Stimulated activated naive CD8-positive, alpha-beta T cell treated with anti-CD3 and anti-CD28 coated beads, Interleukin-15, amount 100 ng/mL, for 72 hours (primary cell): ENCODE measurements at regions not wholly inside any gene's neighbourhood (a gene's known extent, or its start where the extent isn't known, plus 50 kb on each side); places are given as distances from the start of the nearest gene placed in this dataset.

ENCODE experiments used
- ATAC-seq: fragments of 150-1000 bp; cut with Tn5 transposase; 2 replicates; pipeline ENCODE4 v1.10.0; 2021; ENCODE audit warnings: mild to moderate bottlenecking, moderate library complexity
- DNase-seq, 2 donors: peaks; one replicate each; pipeline ENCODE4 v3.0.0; 2021 to 2022
- H3K27ac Mint-ChIP-seq, 2 donors: one replicate each; pipeline ENCODE4 v1.8.0; 2022; ENCODE audit warnings: mild to moderate bottlenecking in 2 of 2, mixed read lengths in 2 of 2, moderate library complexity in 2 of 2
- H3K27me3 Mint-ChIP-seq: one replicate; pipeline ENCODE4 v1.8.0; 2022; ENCODE audit warnings: mixed read lengths
- H3K4me1 Mint-ChIP-seq: one replicate; pipeline ENCODE4 v1.8.0; 2022; ENCODE audit warnings: mild to moderate bottlenecking, mixed read lengths
- H3K4me3 Mint-ChIP-seq, 2 donors: one replicate each; pipeline ENCODE4 v1.8.0; 2022; ENCODE audit warnings: mild to moderate bottlenecking in 2 of 2, mixed read lengths in 2 of 2, moderate library complexity in 1 of 2
- H3K9me3 Mint-ChIP-seq, 2 donors: one replicate each; pipeline ENCODE4 v1.8.0; 2022; ENCODE audit warnings: mixed read lengths in 2 of 2

DNA sequence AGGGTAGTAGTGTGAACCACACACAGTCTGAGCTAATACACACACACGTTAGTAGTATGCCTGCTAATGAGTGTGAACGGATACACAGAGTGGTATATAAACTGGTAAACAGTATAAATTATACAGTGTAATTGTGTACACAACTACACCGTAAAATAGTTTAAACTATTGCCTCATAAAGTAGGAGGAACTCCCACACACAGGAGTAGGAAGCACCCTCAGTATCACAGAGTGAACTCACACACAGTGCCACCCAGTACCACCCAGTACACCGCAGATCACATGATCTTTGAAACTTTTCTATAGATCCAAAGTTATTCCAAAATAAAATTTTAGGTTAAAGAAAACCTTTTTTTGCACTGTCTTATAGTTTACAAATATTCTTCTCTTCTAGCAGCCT lies 275.1 kb downstream of the ADGRA3 start:
- no peak overlapping the region for H3K27ac Mint-ChIP-seq
- peaks cover 0 to 9% of the 10 kb centered on the region in 2 donors for H3K9me3 Mint-ChIP-seq
- ATAC-seq: peak; percentile 22
- no peaks in the 10 kb centered on the region for H3K27me3 Mint-ChIP-seq
- no peak overlapping the region for H3K4me3 Mint-ChIP-seq
- DNase-seq: no peak
- peaks cover 9% of the 10 kb centered on the region for H3K4me1 Mint-ChIP-seq

GRCh38 chr4:22238742-22239141 lies 277.1 kb downstream of the ADGRA3 start:
- ATAC-seq: no peak
- Mint-ChIP-seq H3K4me3 (no peak overlapping the region), H3K9me3 (peaks cover 0 to 9% of the 10 kb centered on the region in 2 donors), H3K27ac (no peak overlapping the region), H3K4me1 (peaks cover 9% of the 10 kb centered on the region), H3K27me3 (no peaks in the 10 kb centered on the region)
- no peak for DNase-seq

DNA sequence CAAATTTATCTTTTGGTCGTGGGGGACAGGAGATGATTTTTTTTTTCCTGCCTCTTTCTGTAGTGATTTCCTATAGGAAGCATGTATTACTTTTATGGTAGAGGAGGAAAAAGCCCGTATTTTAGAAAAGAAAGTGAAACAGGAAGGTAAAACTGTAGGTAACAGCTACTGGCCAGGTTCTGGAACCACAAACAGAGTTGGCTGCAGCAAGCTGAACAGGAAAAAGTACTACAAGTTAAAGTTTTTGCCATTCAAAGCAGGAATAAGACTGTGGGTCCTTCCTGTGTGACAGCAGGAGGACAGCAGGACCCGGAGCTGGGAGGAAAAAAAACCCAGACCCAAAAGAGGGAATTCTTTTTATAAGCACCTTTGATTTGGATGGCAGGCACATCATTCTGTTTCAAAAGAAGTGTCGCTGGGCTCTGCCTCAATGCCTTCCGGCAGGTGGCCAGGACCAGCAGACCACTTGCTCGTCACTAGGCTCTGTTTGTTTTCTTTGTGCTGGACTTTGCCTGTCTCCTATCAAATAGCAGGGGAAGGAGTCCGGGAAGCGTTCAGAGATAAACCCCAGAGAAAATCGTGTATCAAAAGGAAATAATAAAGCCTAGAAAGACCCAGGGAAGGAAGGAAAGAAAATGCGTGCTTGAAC lies 277.9 kb downstream of the ADGRA3 start:
- peak overlapping the region; percentile 54 to 67 for H3K4me3 Mint-ChIP-seq
- H3K4me1 Mint-ChIP-seq: peaks cover 9% of the 10 kb centered on the region
- ATAC-seq (no peak), DNase-seq (no peak)
- H3K9me3 Mint-ChIP-seq: peaks cover 0 to 9% of the 10 kb centered on the region in 2 donors
- H3K27ac Mint-ChIP-seq: peak overlapping the region; percentile 36 to 73
- H3K27me3 Mint-ChIP-seq: no peaks in the 10 kb centered on the region

DNA sequence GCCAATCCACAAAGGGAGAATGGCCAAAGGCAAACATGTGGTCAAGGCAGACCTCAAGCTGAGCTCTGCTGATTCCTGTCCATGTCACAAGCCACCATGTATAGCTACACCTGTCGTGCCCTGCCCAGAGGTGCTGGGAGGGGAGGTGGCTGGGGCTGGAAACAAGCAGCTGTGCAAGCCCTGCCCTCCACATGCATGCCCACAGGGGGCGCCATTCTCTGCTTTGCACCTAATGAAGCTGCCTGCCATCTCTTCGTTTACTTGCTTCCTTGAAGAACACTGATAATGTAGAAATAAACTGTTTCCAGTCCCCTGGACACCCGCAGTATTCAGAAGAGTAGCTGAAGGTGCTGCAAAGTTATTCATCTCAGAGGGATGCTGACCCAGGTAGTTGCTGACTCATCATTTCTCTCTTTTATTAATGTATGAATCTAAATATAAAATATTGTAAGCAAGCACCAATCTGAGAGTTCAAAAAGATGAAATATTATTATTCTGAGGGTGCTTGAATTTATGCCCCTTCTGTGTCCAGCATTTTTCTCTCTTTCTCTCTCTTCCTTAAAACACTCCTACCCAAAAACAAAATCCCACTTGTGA lies 278.6 kb downstream of the ADGRA3 start:
- peak; percentile 79 for ATAC-seq
- peaks cover 9% of the 10 kb centered on the region for H3K4me1 Mint-ChIP-seq
- no peaks in the 10 kb centered on the region for H3K27me3 Mint-ChIP-seq
- peak overlapping the region; percentile 54 to 67 for H3K4me3 Mint-ChIP-seq
- DNase-seq: peak; percentile 50 to 65
- H3K27ac Mint-ChIP-seq: peak overlapping the region in 1 of 2 donors; percentile 73
- H3K9me3 Mint-ChIP-seq: peaks cover 0 to 9% of the 10 kb centered on the region in 2 donors

DNA sequence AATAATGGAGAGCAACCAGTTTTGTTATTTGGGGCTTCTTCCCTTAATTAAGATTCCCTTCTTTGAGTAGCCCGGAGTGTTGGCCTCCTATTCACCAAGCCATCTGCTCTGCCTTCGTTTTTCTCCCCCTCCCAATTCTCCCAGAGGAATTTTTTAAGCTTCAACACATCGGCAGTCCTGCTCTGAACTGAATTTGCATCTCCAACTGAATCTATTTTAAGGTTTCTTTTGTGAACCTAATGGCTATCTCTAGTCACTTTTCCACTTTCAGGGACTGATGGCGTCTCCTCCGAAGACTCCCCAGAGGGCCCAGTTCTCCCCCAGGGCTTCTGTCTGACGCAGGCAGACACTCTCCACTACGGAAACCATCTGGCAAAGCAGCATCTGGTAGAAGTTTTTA lies 280.2 kb downstream of the ADGRA3 start:
- Mint-ChIP-seq H3K9me3 (peaks cover 0 to 9% of the 10 kb centered on the region in 2 donors), H3K4me3 (no peak overlapping the region), H3K27ac (no peak overlapping the region), H3K4me1 (peaks cover 9% of the 10 kb centered on the region), H3K27me3 (no peaks in the 10 kb centered on the region)
- DNase-seq (no peak), ATAC-seq (no peak)

- DNase-seq: no peak
- Mint-ChIP-seq H3K27me3 (no peaks in the 10 kb centered on the region), H3K9me3 (no peaks in the 10 kb centered on the region), H3K4me3 (no peak overlapping the region), H3K27ac (no peak overlapping the region), H3K4me1 (peaks cover 4% of the 10 kb centered on the region)
- ATAC-seq: no peak
These were observed 282.6 kb downstream of the ADGRA3 start for GRCh38 chr4:22233230-22233629.

DNA sequence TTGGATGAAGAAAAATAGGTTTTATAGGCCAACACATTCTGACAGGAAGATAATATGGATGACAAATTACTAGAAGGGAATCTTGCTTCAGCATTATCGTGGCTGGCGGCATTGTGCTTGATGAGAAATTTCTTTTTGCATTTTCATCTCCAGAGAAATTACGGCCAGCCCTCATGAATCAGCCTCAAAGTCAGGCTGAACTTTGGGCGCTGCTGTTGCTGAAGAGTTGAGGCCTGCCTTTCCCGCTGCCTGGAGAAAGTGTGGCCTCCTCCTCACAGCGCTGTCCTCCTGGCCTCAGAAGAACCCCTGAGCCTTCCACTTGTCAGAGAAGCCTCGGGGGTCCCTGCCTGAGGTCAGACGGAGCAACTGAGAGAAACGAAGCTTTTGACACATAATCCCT lies 272.4 kb upstream of the KCNIP4 start:
- no peaks in the 10 kb centered on the region for H3K27me3 Mint-ChIP-seq

GRCh38 chr4:22217480-22217879 lies 268.9 kb upstream of the KCNIP4 start:
- H3K27ac Mint-ChIP-seq: no peak overlapping the region
- no peak overlapping the region for H3K4me3 Mint-ChIP-seq
- no peaks in the 10 kb centered on the region for H3K27me3 Mint-ChIP-seq
- DNase-seq: no peak
- no peak for ATAC-seq
- H3K9me3 Mint-ChIP-seq: no peaks in the 10 kb centered on the region
- no peaks in the 10 kb centered on the region for H3K4me1 Mint-ChIP-seq

More for the DNA sequence above, 272.4 kb upstream of the KCNIP4 start:
- no peak overlapping the region for H3K27ac Mint-ChIP-seq
- H3K4me1 Mint-ChIP-seq: no peaks in the 10 kb centered on the region
- DNase-seq (no peak), ATAC-seq (no peak)
- H3K9me3 Mint-ChIP-seq: no peaks in the 10 kb centered on the region
- no peak overlapping the region for H3K4me3 Mint-ChIP-seq

DNA sequence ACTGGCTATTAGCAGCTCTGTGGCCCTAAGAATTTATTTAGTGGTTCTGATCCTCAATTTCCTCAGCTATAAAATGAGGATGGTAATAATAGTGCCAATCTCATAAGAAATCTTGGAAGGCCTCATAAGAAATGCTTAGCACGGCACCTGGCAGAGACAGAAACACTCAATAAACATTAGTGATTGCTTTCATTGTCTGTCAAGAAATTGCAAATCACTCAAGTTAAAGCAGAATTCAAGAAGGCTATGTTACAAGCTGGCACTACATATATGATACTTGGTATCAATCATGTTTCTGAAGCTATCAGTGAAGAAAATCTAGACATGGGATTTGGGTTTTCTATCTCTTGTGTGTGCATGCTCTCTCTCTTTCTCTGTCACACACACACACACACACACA lies 267.7 kb upstream of the KCNIP4 start:
- H3K4me3 Mint-ChIP-seq: no peak overlapping the region
- no peaks in the 10 kb centered on the region for H3K27me3 Mint-ChIP-seq
- no peak for DNase-seq
- no peaks in the 10 kb centered on the region for H3K4me1 Mint-ChIP-seq
- H3K27ac Mint-ChIP-seq: no peak overlapping the region
- ATAC-seq: no peak
- no peaks in the 10 kb centered on the region for H3K9me3 Mint-ChIP-seq

- Mint-ChIP-seq H3K9me3 (no peaks in the 10 kb centered on the region), H3K4me3 (no peak overlapping the region), H3K27me3 (no peaks in the 10 kb centered on the region), H3K4me1 (no peaks in the 10 kb centered on the region), H3K27ac (no peak overlapping the region)
- no peak for DNase-seq
- no peak for ATAC-seq
These were observed 266.5 kb upstream of the KCNIP4 start for GRCh38 chr4:22215084-22215483.

DNA sequence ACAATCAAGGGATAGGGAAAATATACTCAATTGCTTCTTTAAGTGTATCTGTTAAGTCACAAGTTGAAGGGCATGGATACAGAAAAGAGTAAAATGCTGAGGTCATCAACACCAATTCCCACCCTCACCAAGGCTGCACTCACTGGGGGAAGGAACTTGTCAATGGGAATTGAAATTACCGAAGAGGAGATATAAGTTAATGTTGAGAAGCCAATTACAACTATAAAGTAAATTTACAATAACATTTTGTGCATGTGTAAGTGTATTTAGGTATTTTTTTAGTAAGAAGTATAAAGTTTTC lies 255.1 kb upstream of the KCNIP4 start:
- Mint-ChIP-seq H3K27me3 (no peaks in the 10 kb centered on the region), H3K4me3 (no peak overlapping the region), H3K9me3 (no peaks in the 10 kb centered on the region), H3K4me1 (no peaks in the 10 kb centered on the region), H3K27ac (no peak overlapping the region)
- no peak for ATAC-seq
- no peak for DNase-seq

DNA sequence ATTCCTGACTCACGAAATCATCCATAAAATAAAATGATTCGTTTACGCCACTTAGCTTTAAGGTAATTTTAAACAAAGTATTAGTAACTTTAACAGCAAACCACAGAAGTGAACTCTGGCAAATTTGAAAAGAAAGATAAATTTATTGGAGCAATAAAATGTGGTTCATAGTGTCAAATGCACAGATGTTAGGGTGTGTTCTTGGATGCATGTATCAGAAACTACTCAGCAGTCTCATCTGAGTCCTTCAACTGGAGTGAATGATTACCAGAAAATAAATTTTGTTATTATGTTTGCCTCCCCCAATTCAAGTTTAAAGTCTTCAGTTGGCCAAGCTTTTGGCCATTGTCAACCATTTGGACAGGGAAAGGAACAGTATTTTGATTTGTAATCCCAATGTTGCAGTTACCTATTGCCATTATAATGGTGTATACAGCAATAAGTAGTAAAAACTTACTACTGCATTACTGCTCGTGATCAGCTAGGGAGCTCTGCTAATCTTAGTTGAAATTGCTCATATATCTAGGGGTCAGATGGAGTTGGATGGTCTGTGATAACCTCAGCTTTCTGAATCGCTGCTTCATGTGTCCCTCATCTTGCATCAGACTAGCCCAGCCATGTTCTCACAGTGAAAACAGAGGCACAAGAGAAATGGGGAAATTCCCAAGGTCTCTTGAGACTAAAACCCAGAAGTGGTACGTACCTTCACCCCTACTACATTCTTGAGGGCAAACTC lies 254.6 kb upstream of the KCNIP4 start:
- Mint-ChIP-seq H3K4me3 (no peak overlapping the region), H3K4me1 (no peaks in the 10 kb centered on the region), H3K27me3 (no peaks in the 10 kb centered on the region), H3K9me3 (no peaks in the 10 kb centered on the region), H3K27ac (no peak overlapping the region)
- ATAC-seq (no peak), DNase-seq (no peak)

GRCh38 chr4:22202246-22202974 lies 253.8 kb upstream of the KCNIP4 start:
- ATAC-seq (no peak), DNase-seq (no peak)
- H3K4me1 Mint-ChIP-seq: no peaks in the 10 kb centered on the region
- H3K27me3 Mint-ChIP-seq: no peaks in the 10 kb centered on the region
- no peaks in the 10 kb centered on the region for H3K9me3 Mint-ChIP-seq
- peak overlapping the region in 1 of 2 donors; percentile 12 for H3K27ac Mint-ChIP-seq
- no peak overlapping the region for H3K4me3 Mint-ChIP-seq

GRCh38 chr4:22201256-22201655 lies 252.7 kb upstream of the KCNIP4 start:
- DNase-seq (no peak), ATAC-seq (no peak)
- Mint-ChIP-seq H3K27ac (peak overlapping the region in 1 of 2 donors; percentile 11), H3K4me1 (no peaks in the 10 kb centered on the region), H3K9me3 (peaks cover 0 to 2% of the 10 kb centered on the region in 2 donors), H3K4me3 (no peak overlapping the region), H3K27me3 (no peaks in the 10 kb centered on the region)

- Mint-ChIP-seq H3K9me3 (peaks cover 0 to 5% of the 10 kb centered on the region in 2 donors), H3K27me3 (peaks cover 7% of the 10 kb centered on the region), H3K4me1 (no peaks in the 10 kb centered on the region), H3K4me3 (no peak overlapping the region), H3K27ac (no peak overlapping the region)
- DNase-seq: no peak
- no peak for ATAC-seq
These were observed 248.0 kb upstream of the KCNIP4 start for GRCh38 chr4:22196551-22196950.

GRCh38 chr4:22192084-22192511 lies 243.5 kb upstream of the KCNIP4 start:
- Mint-ChIP-seq H3K4me1 (no peaks in the 10 kb centered on the region), H3K4me3 (no peak overlapping the region), H3K27me3 (peaks cover 7% of the 10 kb centered on the region), H3K27ac (no peak overlapping the region), H3K9me3 (peaks cover 0 to 5% of the 10 kb centered on the region in 2 donors)
- DNase-seq: no peak
- no peak for ATAC-seq
